HepG2 (cell line): ENCODE measurements at regions not wholly inside any gene's neighbourhood (a gene's known extent, or its start where the extent isn't known, plus 50 kb on each side); places are given as distances from the start of the nearest gene placed in this dataset.

Source experiments
- ATAC-seq: fragments of 200-7000 bp; cut with Tn5 transposase; 3 replicates; pipeline ENCODE4 v1.9.1; 2020; ENCODE audit warnings: mild to moderate bottlenecking, moderate library complexity
- BruUV-seq: library from RNA; stranded (reverse); fragments of 400-500 nt; replicated peaks from 2 replicates; lab custom pipeline; 2021; lab: Mats Ljungman, UMichigan
- CTCF ChIA-PET: fragments of 300-600 bp; formaldehyde crosslinking; extraction: SDS; loops from one replicate; lab custom pipeline; 2021; ENCODE audit warnings: low total read pairs, inconsistent platforms, low intra/inter-chr PET ratio; lab: Yijun Ruan, JAX
- POLR2A ChIA-PET: fragments of 350-600 bp; sonication (Branson Sonifier 250); formaldehyde crosslinking; loops from one replicate; lab custom pipeline; 2020; ENCODE audit warnings: antibody characterized with exemption, inconsistent platforms; lab: Yijun Ruan, JAX
- DNase-seq: peaks from one replicate; pipeline ENCODE4 v3.0.0-alpha.2; 2015; ENCODE audit warnings: low spot score
- FAIRE-seq: peaks from 3 replicates; lab custom pipeline; 2011; peaks lifted over from hg19 to GRCh38; lab: Jason Lieb, UNC
- H2AFZ ChIP-seq: one replicate; pipeline ENCODE4 v1.6.1; 2011; ENCODE audit warnings: low read length, inconsistent platforms
- H3K27ac ChIP-seq: fragments of 300-600 bp; 3 replicates; pipeline ENCODE4 v1.8.0; 2011; ENCODE audit warnings: mixed run types, mild to moderate bottlenecking, mixed read lengths, low read length, inconsistent platforms; ENCODE audit not compliant: insufficient read depth; ENCODE audit errors: extremely low read length
- H3K27me3 ChIP-seq, 2 experiments: fragments of 200-600 bp in 1 of 2; 2 replicates in 1 of 2; 3 replicates in 1 of 2; pipeline versions ENCODE4 v1.6.0 to v1.8.0; 2011; ENCODE audit warnings: low read length in 2 of 2, mild to moderate bottlenecking in 2 of 2, moderate library complexity in 2 of 2, inconsistent platforms in 1 of 2; ENCODE audit not compliant: insufficient read depth in 2 of 2, control insufficient read depth in 1 of 2
- H3K36me3 ChIP-seq, 2 experiments: fragments of 200-600 bp in 1 of 2; replicated peaks in 1 of 2; 2 replicates in 1 of 2; 3 replicates in 1 of 2; pipeline versions ENCODE4 v1.5.1 to v1.8.0; 2011; ENCODE audit warnings: low read length in 2 of 2, inconsistent platforms in 1 of 2; ENCODE audit not compliant: insufficient read depth in 2 of 2, control insufficient read depth in 1 of 2
- H3K4me1 ChIP-seq: 2 replicates; pipeline ENCODE4 v1.5.1; 2012; ENCODE audit warnings: low read length, inconsistent platforms; ENCODE audit not compliant: insufficient read depth
- H3K4me2 ChIP-seq: 2 replicates; pipeline ENCODE4 v1.6.0; 2011; ENCODE audit warnings: low read depth, low read length, inconsistent platforms
- H3K4me3 ChIP-seq, 3 experiments: fragments of 200-600 bp in 1 of 3; sonication (generic), shearing (Covaris generic) in 1 of 3; replicated peaks in 1 of 3; 2 replicates each; pipeline ENCODE4 v1.5.1; 2011 to 2016; ENCODE audit warnings: low read length in 3 of 3, inconsistent platforms in 2 of 3, low read depth in 2 of 3, mild to moderate bottlenecking in 2 of 3, control low read depth in 1 of 3, mixed read lengths in 1 of 3; ENCODE audit not compliant: insufficient read depth in 1 of 3
- H3K79me2 ChIP-seq: one replicate; pipeline ENCODE4 v1.6.1; 2011; ENCODE audit warnings: low read length, inconsistent platforms; ENCODE audit not compliant: insufficient read depth
- H3K9ac ChIP-seq: 2 replicates; pipeline ENCODE4 v1.6.0; 2011; ENCODE audit warnings: mild to moderate bottlenecking, low read depth, low read length, inconsistent platforms; ENCODE audit not compliant: insufficient read depth
- H3K9me3 ChIP-seq: 2 replicates; pipeline ENCODE4 v1.5.1; 2012; ENCODE audit warnings: mild to moderate bottlenecking, low read length
- H4K20me1 ChIP-seq: 2 replicates; pipeline ENCODE4 v1.6.0; 2011; ENCODE audit warnings: inconsistent platforms, mild to moderate bottlenecking, low read length, moderate library complexity; ENCODE audit not compliant: insufficient read depth
- HMG20A ChIP-seq: IDR thresholded peaks from 2 replicates; pipeline ENCODE4 v1.6.1; 2016; ENCODE audit warnings: borderline replicate concordance
- HNF4A ChIP-seq: sonication (generic); formaldehyde crosslinking; IDR thresholded peaks from 2 replicates; pipeline ENCODE4 v1.4.0; 2020; ENCODE audit warnings: missing genetic modification reagents
- KLF9 ChIP-seq: IDR thresholded peaks from 2 replicates; pipeline ENCODE4 v1.6.1; 2016; ENCODE audit warnings: low read depth
- MED13 ChIP-seq: sonication (generic); formaldehyde crosslinking; IDR thresholded peaks from 2 replicates; pipeline ENCODE4 v1.5.0; 2020; ENCODE audit warnings: missing genetic modification reagents
- NR2C2 ChIP-seq: sonication (generic); formaldehyde crosslinking; IDR thresholded peaks from 2 replicates; pipeline ENCODE4 v1.4.0; 2020; ENCODE audit warnings: missing genetic modification reagents, mild to moderate bottlenecking, moderate library complexity, borderline replicate concordance
- SMAD1 ChIP-seq: sonication (generic); formaldehyde crosslinking; IDR thresholded peaks from 2 replicates; pipeline ENCODE4 v1.4.0; 2020; ENCODE audit warnings: missing genetic modification reagents, low read depth, mild to moderate bottlenecking, borderline replicate concordance
- YEATS2 ChIP-seq: sonication (generic); formaldehyde crosslinking; IDR thresholded peaks from 2 replicates; pipeline ENCODE4 v1.4.0; 2020; ENCODE audit warnings: missing genetic modification reagents, borderline replicate concordance
- ZNF451 ChIP-seq: sonication (generic); formaldehyde crosslinking; IDR thresholded peaks from 2 replicates; pipeline ENCODE4 v1.5.0; 2020; ENCODE audit warnings: mild to moderate bottlenecking, missing genetic modification reagents
- WGBS: methylation state at CpG from one replicate; pipeline ENCODE4 v1.1.6; 2017; ENCODE audit warnings: low lambda C conversion rate; 5-methylcytosine and 5-hydroxymethylcytosine counted together
- in situ Hi-C: cut with HindIII; loops from 2 replicates; pipeline ENCODE4 v1.10.0; 2017; ENCODE audit warnings: low pct_unique_long_range_greater_than_20kb; ENCODE audit not compliant: extremely low pct_ligation_motif_present
- intact Hi-C: fragments of 100-400 bp; cut with micrococcal nuclease; formaldehyde crosslinking; loops from one replicate; pipeline ENCODE4 v1.10.0; 2022; ENCODE audit not compliant: unreplicated experiment
- TF ChIP-seq, protein P1 (sequence below): sonication (generic); formaldehyde crosslinking; IDR thresholded peaks from 2 replicates; pipeline ENCODE4 v1.5.1; 2020; ENCODE audit warnings: missing genetic modification reagents, mild to moderate bottlenecking, borderline replicate concordance

DNA sequence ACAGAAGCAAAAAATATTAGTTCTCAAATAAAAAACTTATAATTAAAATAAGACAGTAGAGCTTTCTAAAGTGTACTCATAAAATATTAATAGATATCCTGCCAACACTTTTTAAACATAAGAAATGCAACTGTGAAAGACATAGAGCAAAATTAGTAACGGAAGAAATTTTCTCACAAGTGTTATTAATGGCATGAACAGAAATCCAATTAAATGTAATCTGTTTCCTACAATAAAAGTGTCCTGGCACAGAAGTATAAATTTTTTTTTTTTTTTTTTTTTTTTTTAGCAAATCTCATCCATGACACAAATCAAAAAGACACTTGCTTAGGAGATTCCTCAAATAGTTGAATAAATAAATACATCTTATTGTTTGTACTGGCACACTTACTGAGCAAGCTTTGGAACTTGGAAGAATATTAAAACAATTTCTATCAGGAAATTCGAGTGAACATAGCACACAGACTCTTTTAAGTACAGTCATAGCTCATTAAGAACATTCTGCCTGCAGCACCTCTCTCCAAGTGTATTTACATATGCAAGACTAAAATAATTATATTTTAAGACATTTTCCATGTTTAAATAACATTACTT, 227.2 kb upstream of the ROBO2 start (continued):
- TF ChIP-seq SMAD1 (CRISPR knock-in tag), result no peak
- TF ChIP-seq, protein P1, sequence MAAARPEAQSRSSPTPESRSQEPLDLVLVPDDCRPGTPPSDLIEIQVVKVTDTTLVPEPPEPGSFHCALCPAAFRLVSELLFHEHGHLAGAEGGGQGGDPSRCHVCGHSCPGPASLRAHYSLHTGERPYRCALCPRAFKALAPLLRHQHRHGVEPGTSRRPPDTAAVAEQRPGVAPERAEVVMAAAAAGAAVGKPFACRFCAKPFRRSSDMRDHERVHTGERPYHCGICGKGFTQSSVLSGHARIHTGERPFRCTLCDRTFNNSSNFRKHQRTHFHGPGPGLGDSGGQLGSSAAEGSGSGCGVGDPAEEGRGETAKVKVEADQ (CRISPR knock-in tag), result no peak
- no peak for TF ChIP-seq MED13

DNA sequence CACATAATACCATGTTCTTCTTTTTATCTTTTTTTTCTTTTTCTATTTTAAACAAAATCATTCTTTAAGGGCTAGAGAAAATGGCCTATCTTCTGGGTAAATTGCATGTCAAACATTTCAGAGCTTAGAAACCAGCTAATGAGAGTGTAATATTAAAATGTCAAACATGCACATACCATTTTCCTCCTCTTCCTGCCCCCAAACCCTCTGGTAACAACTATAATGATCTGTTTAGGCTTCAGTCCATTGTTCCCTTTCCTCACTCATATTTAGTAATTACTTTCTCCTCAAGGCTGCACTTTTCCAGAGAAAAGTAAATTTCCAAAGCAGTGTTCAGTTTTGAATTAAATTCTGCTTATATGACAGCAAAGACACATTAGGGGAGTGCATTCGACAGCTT, 224.3 kb upstream of the ROBO2 start:
- H3K9me3 ChIP-seq, result no peaks in the 10 kb centered on the region
- no peak overlapping the region for H2AFZ ChIP-seq
- no peak overlapping the region for H3K4me2 ChIP-seq
- ChIA-PET POLR2A (no interaction called here), CTCF (no interaction called here)
- no peak overlapping the region for H3K27ac ChIP-seq
- H4K20me1 ChIP-seq, result no peaks in the 10 kb centered on the region
- FAIRE-seq (no peak), ATAC-seq (no peak), DNase-seq (no peak)
- no peaks in the 10 kb centered on the region for H3K36me3 ChIP-seq
- intact Hi-C loops, result no loop called here
- no peak overlapping the region for H3K4me3 ChIP-seq
- WGBS, result 3% methylated on average over 1 of the region's 1 CpG
- in situ Hi-C loops, result no loop called here
- no peaks in the 10 kb centered on the region for H3K79me2 ChIP-seq
- TF ChIP-seq NR2C2 (CRISPR knock-in tag) (no peak), ZNF451 (CRISPR knock-in tag) (no peak), YEATS2 (no peak), KLF9 (CRISPR knock-in tag) (no peak), HMG20A (no peak), HNF4A (no peak)
- H3K4me1 ChIP-seq, result no peaks in the 10 kb centered on the region
- H3K27me3 ChIP-seq, result no peaks in the 10 kb centered on the region; a peak in 1 of 5 replicates
- H3K9ac ChIP-seq, result no peak overlapping the region
- no TSS peak for BruUV-seq
